ENCODE measurements at regions not wholly inside any gene's neighbourhood (a gene's known extent, or its start where the extent isn't known, plus 50 kb on each side); places are given as distances from the start of the nearest gene placed in this dataset.

GRCh38 chr2:126224776-126225175 lies 431.2 kb upstream of the GYPC start (continued):
- no peak for TF ChIP-seq ZNF710 (CRISPR knock-in tag; IDR thresholded peaks at IDR 0.05; ENCODE audit: borderline replicate concordance)
- TF ChIP-seq, protein P1, sequence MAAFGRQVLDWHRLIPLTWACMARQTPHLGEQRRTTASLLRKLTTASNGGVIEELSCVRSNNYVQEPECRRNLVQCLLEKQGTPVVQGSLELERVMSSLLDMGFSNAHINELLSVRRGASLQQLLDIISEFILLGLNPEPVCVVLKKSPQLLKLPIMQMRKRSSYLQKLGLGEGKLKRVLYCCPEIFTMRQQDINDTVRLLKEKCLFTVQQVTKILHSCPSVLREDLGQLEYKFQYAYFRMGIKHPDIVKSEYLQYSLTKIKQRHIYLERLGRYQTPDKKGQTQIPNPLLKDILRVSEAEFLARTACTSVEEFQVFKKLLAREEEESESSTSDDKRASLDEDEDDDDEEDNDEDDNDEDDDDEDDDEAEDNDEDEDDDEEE (CRISPR knock-in tag; IDR thresholded peaks at IDR 0.05) = no peak
- no peak for TF ChIP-seq HOXD1 (CRISPR knock-in tag; IDR thresholded peaks at IDR 0.05)
- TF ChIP-seq ZC3H4 (CRISPR knock-in tag; IDR thresholded peaks at IDR 0.05; ENCODE audit: borderline replicate concordance) = no peak
- TF ChIP-seq ZNF577 (CRISPR knock-in tag; IDR thresholded peaks at IDR 0.05; ENCODE audit: borderline replicate concordance, low read depth) = no peak
- no peak for TF ChIP-seq KDM2A (CRISPR knock-in tag; IDR thresholded peaks at IDR 0.05; ENCODE audit: borderline replicate concordance, low read depth)
- TF ChIP-seq, protein P2, sequence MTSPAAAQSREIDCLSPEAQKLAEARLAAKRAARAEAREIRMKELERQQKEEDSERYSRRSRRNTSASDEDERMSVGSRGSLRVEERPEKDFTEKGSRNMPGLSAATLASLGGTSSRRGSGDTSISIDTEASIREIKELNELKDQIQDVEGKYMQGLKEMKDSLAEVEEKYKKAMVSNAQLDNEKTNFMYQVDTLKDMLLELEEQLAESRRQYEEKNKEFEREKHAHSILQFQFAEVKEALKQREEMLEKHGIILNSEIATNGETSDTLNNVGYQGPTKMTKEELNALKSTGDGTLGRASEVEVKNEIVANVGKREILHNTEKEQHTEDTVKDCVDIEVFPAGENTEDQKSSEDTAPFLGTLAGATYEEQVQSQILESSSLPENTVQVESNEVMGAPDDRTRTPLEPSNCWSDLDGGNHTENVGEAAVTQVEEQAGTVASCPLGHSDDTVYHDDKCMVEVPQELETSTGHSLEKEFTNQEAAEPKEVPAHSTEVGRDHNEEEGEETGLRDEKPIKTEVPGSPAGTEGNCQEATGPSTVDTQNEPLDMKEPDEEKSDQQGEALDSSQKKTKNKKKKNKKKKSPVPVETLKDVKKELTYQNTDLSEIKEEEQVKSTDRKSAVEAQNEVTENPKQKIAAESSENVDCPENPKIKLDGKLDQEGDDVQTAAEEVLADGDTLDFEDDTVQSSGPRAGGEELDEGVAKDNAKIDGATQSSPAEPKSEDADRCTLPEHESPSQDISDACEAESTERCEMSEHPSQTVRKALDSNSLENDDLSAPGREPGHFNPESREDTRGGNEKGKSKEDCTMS (CRISPR knock-in tag; conservative IDR thresholded peaks at IDR 0.05) = no peak
- no peak for TF ChIP-seq ZNF75D (CRISPR knock-in tag; IDR thresholded peaks at IDR 0.05; ENCODE audit: borderline replicate concordance)
- TF ChIP-seq ZFP36L1 (CRISPR knock-in tag; IDR thresholded peaks at IDR 0.05) = no peak
- no peak for TF ChIP-seq BRD4 (CRISPR knock-in tag; IDR thresholded peaks at IDR 0.05)
- no peak for TF ChIP-seq TOE1 (CRISPR knock-in tag; IDR thresholded peaks at IDR 0.05)
- TF ChIP-seq REPIN1 (CRISPR knock-in tag; IDR thresholded peaks at IDR 0.05; ENCODE audit: borderline replicate concordance, low read depth) = no peak
- no peak for TF ChIP-seq GATAD1 (CRISPR knock-in tag; IDR thresholded peaks at IDR 0.05)
- TF ChIP-seq MLLT10 (CRISPR knock-in tag; IDR thresholded peaks at IDR 0.05) = no peak

Measured in HepG2 (cell line).